ENCODE measurements at regions not wholly inside any gene's neighbourhood (a gene's known extent, or its start where the extent isn't known, plus 50 kb on each side); places are given as distances from the start of the nearest gene placed in this dataset.

- no peak for DNase-seq
Measured at GRCh38 chr21:15247613-15248012, 182.8 kb upstream of the NRIP1 start.

- DNase-seq: no peak
Measured at GRCh38 chr21:15249285-15249993, 184.6 kb upstream of the NRIP1 start.

- no peak for DNase-seq
Measured at GRCh38 chr21:15250384-15250783, 185.6 kb upstream of the NRIP1 start.

GRCh38 chr21:15252431-15252830 lies 187.6 kb upstream of the NRIP1 start:
- no peak for DNase-seq

- no peak for DNase-seq
Measured at GRCh38 chr21:15254111-15254510, 189.3 kb upstream of the NRIP1 start.

- DNase-seq: no peak
Measured at GRCh38 chr21:15255261-15255660, 190.5 kb upstream of the NRIP1 start.

GRCh38 chr21:15255763-15256162 lies 191.0 kb upstream of the NRIP1 start:
- DNase-seq: no peak

GRCh38 chr21:15256996-15257395 lies 192.2 kb upstream of the NRIP1 start:
- no peak for DNase-seq

GRCh38 chr21:15257646-15258045 lies 192.8 kb upstream of the NRIP1 start:
- no peak for DNase-seq

GRCh38 chr21:15259824-15260223 lies 195.0 kb upstream of the NRIP1 start:
- DNase-seq: no peak

GRCh38 chr21:15260604-15261003 lies 195.8 kb upstream of the NRIP1 start:
- no peak for DNase-seq

GRCh38 chr21:15264084-15264665 lies 199.4 kb upstream of the NRIP1 start:
- no peak for DNase-seq

GRCh38 chr21:15272171-15272570 lies 207.4 kb upstream of the NRIP1 start:
- DNase-seq: no peak

- no peak for DNase-seq
Measured at GRCh38 chr21:15272591-15272990, 207.8 kb upstream of the NRIP1 start.

GRCh38 chr21:15273244-15273643 lies 208.4 kb upstream of the NRIP1 start:
- DNase-seq: no peak

GRCh38 chr21:15274701-15275485 lies 210.1 kb upstream of the NRIP1 start:
- DNase-seq: no peak

GRCh38 chr21:15275615-15276235 lies 210.9 kb upstream of the NRIP1 start:
- no peak for DNase-seq

GRCh38 chr21:15276243-15276642 lies 211.4 kb upstream of the NRIP1 start:
- DNase-seq: no peak

GRCh38 chr21:15277466-15277865 lies 212.7 kb upstream of the NRIP1 start:
- no peak for DNase-seq

- DNase-seq: no peak
Measured at GRCh38 chr21:15278279-15278678, 213.5 kb upstream of the NRIP1 start.

GRCh38 chr21:15278851-15279250 lies 214.1 kb upstream of the NRIP1 start:
- DNase-seq: no peak

- no peak for DNase-seq
Measured at GRCh38 chr21:15279482-15279881, 214.7 kb upstream of the NRIP1 start.

GRCh38 chr21:15281714-15282113 lies 216.9 kb upstream of the NRIP1 start:
- DNase-seq: no peak

GRCh38 chr21:15282665-15283064 lies 217.9 kb upstream of the NRIP1 start:
- no peak for DNase-seq
